Motor neuron (in vitro differentiated cells): ENCODE measurements at regions not wholly inside any gene's neighbourhood (a gene's known extent, or its start where the extent isn't known, plus 50 kb on each side); places are given as distances from the start of the nearest gene placed in this dataset.

Experiments
- ATAC-seq, 8 experiments: fragments of 200-7000 bp; cut with Tn5 transposase; replicated peaks in 6 of 8; 2 replicates each; pipeline ENCODE4 v1.8.0; 2021; ENCODE audit warnings: mild to moderate bottlenecking in 8 of 8, moderate library complexity in 8 of 8
- H3K27ac ChIP-seq, 2 donors: fragments of 250-450 bp; sonication (Bioruptor Pico); 2 replicates each; pipeline ENCODE4 v1.9.0; 2021; ENCODE audit warnings: antibody characterized with exemption in 2 of 2, mild to moderate bottlenecking in 2 of 2, moderate library complexity in 1 of 2
- H3K4me1 ChIP-seq, 2 donors: fragments of 250-450 bp; sonication (Bioruptor Pico); replicated peaks in 1 of 2; 2 replicates each; pipeline ENCODE4 v1.6.1; 2021; ENCODE audit warnings: antibody characterized with exemption in 2 of 2, mild to moderate bottlenecking in 2 of 2, moderate library complexity in 1 of 2
- H3K4me3 ChIP-seq, 5 donors: fragments of 250-450 bp; sonication (Bioruptor Pico); 2 replicates each; pipeline ENCODE4 v1.9.0; 2021; ENCODE audit warnings: antibody characterized with exemption in 5 of 5, mild to moderate bottlenecking in 5 of 5, moderate library complexity in 4 of 5
- WGBS, 10 experiments: fragments of 450-650 bp; shearing (Covaris generic); methylation state at CpG; one replicate each; pipeline ENCODE4 v1.0.0; 2022; 5-methylcytosine and 5-hydroxymethylcytosine counted together
- in situ Hi-C, 9 experiments: fragments of 400-800 bp; cut with MboI; loops; one replicate each; pipeline ENCODE4 v1.15.0; 2021; ENCODE audit warnings: low sequenced_read_pairs in 9 of 9, low pct_unique_long_range_greater_than_20kb in 2 of 9; ENCODE audit not compliant: unreplicated experiment in 9 of 9

GRCh38 chr14:85293612-85294234 lies 236.2 kb upstream of the FLRT2 start:
- ATAC-seq = peak in 4 of 8 experiments; percentile 28 to 61 (median 31)
- Histone ChIP-seq H3K27ac (no peak overlapping the region), H3K4me3 (no peak overlapping the region), H3K4me1 (peaks cover 0 to 6% of the 10 kb centered on the region in 2 donors)
- WGBS, 10 experiments = 74 to 98% (median 84%) methylated on average over 2 to 6 of the region's 6 CpGs
- in situ Hi-C loops = no loop called here

DNA sequence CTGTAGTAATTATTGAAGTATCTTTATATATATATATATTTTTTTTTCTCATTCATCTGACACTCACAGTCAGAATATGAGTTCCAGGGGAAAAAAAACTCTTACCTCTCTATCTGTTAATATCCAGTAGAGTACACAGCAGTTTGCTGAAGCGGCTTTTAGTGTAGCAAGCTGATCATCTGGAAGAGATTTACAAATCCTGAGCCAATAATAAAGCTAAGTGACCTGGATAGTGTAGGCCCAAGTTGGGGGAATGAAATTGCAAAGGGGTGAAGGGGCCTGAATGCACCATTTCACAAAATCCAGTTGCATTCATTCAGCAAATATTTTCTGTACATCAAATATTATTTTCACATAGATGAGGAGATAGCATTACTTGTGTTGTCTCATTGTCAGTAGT lies 234.6 kb upstream of the FLRT2 start:
- ATAC-seq = no peak
- in situ Hi-C loops = no loop called here

DNA sequence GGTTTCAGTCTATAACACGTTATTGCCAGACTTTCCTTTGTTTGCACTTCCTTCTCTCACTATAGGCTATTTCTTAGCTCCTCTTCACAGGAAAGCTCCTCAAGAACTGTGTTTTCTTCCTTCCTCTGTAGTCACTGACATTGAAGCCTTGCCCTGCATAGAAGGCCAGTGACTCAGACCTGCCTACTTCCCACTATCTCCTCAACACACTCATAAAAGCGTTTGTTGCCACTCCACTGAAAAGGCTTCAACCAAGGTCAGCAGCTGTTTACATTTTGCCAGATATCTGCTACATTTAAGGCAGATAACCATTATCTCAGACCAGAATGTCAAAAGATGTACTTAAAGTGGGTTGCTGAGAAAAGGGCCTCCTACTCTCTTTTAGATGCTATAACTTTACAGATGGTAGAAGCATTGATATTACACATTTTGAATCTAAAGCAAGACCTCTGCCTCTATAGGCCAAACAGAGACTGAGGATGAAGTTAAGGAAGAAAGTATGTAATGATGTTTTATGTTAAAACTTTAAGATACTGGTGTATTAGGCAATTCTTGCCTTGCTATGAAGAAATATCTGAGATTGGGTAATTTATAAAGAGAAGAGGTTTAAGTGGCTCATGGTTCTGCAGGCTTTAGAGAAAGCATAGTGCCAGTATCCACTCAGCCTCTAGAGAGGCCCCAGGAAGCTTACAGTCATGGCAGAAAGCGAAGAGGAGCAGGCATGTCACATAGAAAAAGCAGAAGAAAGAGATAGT lies 233.3 kb upstream of the FLRT2 start:
- Histone ChIP-seq H3K27ac (no peak overlapping the region), H3K4me1 (peaks cover 0 to 8% of the 10 kb centered on the region in 2 donors), H3K4me3 (no peak overlapping the region)
- 47 to 100% (median 73%) methylated on average over 1 to 3 of the region's 3 CpGs; no CpG with 5 or more reads in 1 of the 10 experiments for WGBS, 10 experiments
- ATAC-seq = peak in 2 of 8 experiments; percentile 29 to 42
- in situ Hi-C loops = no loop called here

More for the DNA sequence above, 234.6 kb upstream of the FLRT2 start:
- no peak overlapping the region for H3K27ac ChIP-seq
- H3K4me1 ChIP-seq = peaks cover 0 to 6% of the 10 kb centered on the region in 2 donors
- no peak overlapping the region for H3K4me3 ChIP-seq
- 0 to 100% (median 90%) methylated on average over 1 of the region's 1 CpG; no CpG with 5 or more reads in 4 of the 10 experiments for WGBS, 10 experiments

GRCh38 chr14:85300107-85300506 lies 229.8 kb upstream of the FLRT2 start:
- in situ Hi-C loops = no loop called here
- no peak for ATAC-seq
- WGBS, 10 experiments = 25 to 100% (median 89%) methylated on average over 1 of the region's 1 CpG; no CpG with 5 or more reads in 4 of the 10 experiments
- H3K27ac ChIP-seq = no peak overlapping the region
- no peak overlapping the region for H3K4me3 ChIP-seq
- peaks cover 0 to 14% of the 10 kb centered on the region in 2 donors for H3K4me1 ChIP-seq

DNA sequence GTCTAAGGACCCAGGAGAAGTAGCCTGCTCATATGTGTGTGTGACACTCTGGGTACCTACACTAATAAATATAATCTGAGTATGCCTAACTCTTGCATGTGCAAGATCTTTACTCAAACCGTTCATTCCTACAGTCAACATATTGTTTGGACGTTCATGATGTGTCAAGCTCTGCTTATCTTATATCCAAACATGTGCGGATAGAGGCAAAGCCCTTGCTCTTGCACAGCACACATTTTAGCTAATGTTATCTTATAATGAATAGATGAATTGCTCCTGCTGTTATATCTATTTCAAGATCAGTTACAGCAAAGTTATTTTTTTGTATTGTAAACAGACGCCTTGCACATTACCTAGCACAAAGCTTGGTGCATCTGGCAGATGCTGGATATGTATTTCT lies 228.4 kb upstream of the FLRT2 start:
- H3K27ac ChIP-seq = no peak overlapping the region
- no peak for ATAC-seq
- 0 to 100% (median 94%) methylated on average over 1 to 4 of the region's 4 CpGs; no CpG with 5 or more reads in 2 of the 10 experiments for WGBS, 10 experiments

DNA sequence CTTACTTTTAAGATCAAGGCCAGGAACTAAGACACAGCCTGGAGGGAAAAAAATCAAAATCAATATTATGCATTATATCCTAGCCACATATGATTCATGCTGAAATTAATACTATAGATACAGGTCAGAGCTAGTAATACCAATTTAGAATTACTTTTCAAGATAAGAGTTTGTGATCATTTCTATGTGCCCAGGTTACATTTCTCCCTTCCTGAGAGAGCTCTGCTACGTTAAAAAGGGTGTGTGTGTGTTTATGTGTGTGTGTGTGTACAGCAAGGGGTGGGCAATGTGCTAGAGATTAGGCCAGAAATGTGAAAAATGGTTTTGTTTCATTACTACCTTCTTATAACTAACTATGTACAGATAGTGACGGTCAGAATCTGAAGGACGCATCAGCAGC lies 223.9 kb upstream of the FLRT2 start:
- peak in 5 of 8 experiments; percentile 16 to 80 (median 64) for ATAC-seq
- in situ Hi-C loops = no loop called here
- 64 to 100% (median 84%) methylated on average over 1 to 3 of the region's 3 CpGs; no CpG with 5 or more reads in 2 of the 10 experiments for WGBS, 10 experiments

More for the DNA sequence above, 228.4 kb upstream of the FLRT2 start:
- in situ Hi-C loops = no loop called here
- no peak overlapping the region for H3K4me3 ChIP-seq
- H3K4me1 ChIP-seq = peaks cover 7 to 28% of the 10 kb centered on the region in 2 donors

DNA sequence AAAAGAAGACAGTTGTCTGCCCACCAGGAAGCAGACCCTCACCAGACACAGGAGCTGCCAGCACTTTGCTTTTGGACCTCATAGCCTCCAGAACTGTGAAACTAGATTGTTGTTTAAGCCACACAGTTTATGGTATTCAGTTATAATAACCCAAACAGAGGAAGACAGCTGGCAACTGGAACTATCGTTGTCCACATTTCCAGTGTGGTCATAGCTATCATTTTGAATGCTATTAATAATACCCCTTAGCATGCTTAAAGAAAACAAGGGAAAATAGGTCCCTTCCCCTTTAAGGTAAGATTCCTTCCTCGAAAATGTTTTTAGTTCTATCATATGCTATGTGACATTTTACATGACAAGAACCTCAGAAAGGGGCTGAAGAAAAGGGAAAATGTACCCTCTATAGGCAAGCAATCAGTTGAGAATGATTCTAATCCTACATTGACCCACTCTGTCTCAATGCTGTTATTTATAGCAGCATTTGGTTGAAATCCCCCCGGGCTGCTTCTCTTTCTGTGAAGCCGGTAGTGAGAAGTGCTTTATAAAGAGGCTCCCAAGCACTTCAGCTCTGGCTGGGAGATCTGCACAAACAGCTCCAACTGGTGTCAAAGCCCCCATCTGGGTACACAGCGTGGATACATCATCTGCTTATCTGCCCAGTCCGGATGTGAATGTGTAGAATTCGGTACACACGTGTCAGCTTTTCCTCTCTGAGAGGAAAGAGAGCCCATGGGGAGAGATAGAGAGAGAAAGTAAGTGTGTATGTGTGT lies 221.2 kb upstream of the FLRT2 start:
- peaks cover 11 to 27% of the 10 kb centered on the region in 2 donors for H3K4me1 ChIP-seq
- no peak overlapping the region for H3K4me3 ChIP-seq
- in situ Hi-C loops = no loop called here
- peak in 4 of 8 experiments; percentile 8 to 43 (median 18) for ATAC-seq
- no peak overlapping the region for H3K27ac ChIP-seq
- WGBS, 10 experiments = 25 to 88% (median 75%) methylated on average over 1 to 8 of the region's 8 CpGs

More for the DNA sequence above, 223.9 kb upstream of the FLRT2 start:
- Histone ChIP-seq H3K27ac (no peak overlapping the region), H3K4me1 (peaks cover 11 to 41% of the 10 kb centered on the region in 2 donors), H3K4me3 (no peak overlapping the region)

DNA sequence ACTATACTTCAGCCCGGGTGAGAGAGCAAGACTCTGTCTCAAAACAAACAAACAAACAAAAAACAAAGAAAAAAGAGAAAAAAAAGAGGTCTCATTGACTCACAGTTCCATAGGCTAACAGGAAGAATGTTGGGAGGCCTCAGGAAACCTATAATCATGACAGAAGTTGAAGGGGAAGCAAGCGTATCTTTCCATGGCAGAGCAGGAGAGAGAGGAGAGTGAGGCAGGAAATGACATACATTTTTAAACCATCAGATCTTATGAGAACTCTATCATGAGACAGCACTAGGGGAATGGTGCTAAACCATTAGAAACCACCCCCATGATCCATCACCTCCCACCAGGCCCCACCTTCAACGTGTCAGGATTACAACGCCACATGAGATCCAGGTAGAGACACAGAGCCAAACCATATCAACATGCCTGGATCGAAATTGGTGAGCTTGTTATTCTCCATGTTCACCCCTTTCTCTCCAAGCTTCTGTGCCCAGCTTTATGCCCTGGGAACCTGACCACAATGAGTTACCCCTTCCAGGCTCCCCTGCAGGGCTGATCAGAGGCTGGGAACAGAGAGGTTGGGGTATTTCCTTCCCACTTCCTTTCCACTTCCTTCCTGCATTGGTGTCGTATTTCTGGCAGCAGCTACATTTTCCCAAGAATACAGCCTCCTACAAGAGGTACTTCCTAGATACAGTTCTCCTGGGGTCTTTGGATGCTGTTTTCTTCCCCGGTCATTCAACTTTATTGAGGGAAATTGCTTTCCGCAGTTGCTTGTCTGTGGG lies 219.3 kb upstream of the FLRT2 start:
- H3K27ac ChIP-seq = no peak overlapping the region
- peaks cover 9 to 22% of the 10 kb centered on the region in 2 donors for H3K4me1 ChIP-seq
- WGBS, 10 experiments = 17 to 100% (median 87%) methylated on average over 1 to 6 of the region's 8 CpGs
- ATAC-seq = no peak
- in situ Hi-C loops = no loop called here
- no peak overlapping the region for H3K4me3 ChIP-seq

GRCh38 chr14:85313560-85314207 lies 216.3 kb upstream of the FLRT2 start:
- in situ Hi-C loops = no loop called here
- H3K27ac ChIP-seq = no peak overlapping the region
- ATAC-seq = peak in 2 of 8 experiments; percentile 38 to 90

GRCh38 chr14:85315290-85315689 lies 214.7 kb upstream of the FLRT2 start:
- in situ Hi-C loops = no loop called here
- no peak overlapping the region for H3K27ac ChIP-seq
- no peak overlapping the region for H3K4me3 ChIP-seq
- WGBS, 10 experiments = 33 to 100% (median 78%) methylated on average over 1 to 3 of the region's 3 CpGs
- peak in 1 of 8 experiments; percentile 36 for ATAC-seq
- peaks cover 0 to 3% of the 10 kb centered on the region in 2 donors for H3K4me1 ChIP-seq

More at GRCh38 chr14:85313560-85314207, 216.3 kb upstream of the FLRT2 start:
- Histone ChIP-seq H3K4me1 (peaks cover 4 to 10% of the 10 kb centered on the region in 2 donors), H3K4me3 (no peak overlapping the region)
- WGBS, 10 experiments = 65 to 100% (median 92%) methylated on average over 1 to 2 of the region's 2 CpGs; no CpG with 5 or more reads in 1 of the 10 experiments

- ATAC-seq = peak in 1 of 8 experiments; percentile 31
- Histone ChIP-seq H3K4me1 (peaks cover 0 to 3% of the 10 kb centered on the region in 2 donors), H3K27ac (no peak overlapping the region), H3K4me3 (no peak overlapping the region)
- 14 to 88% (median 77%) methylated on average over 1 to 5 of the region's 5 CpGs; no CpG with 5 or more reads in 1 of the 10 experiments for WGBS, 10 experiments
- in situ Hi-C loops = no loop called here
Observed at GRCh38 chr14:85315733-85316290, 214.1 kb upstream of the FLRT2 start.
